Muscle of leg (tissue), 3 donors: ENCODE measurements at regions not wholly inside any gene's neighbourhood (a gene's known extent, or its start where the extent isn't known, plus 50 kb on each side); places are given as distances from the start of the nearest gene placed in this dataset.

ENCODE experiments used
- DNase-seq: peaks from one replicate; pipeline ENCODE4 v3.0.0; 2013
- H3K27ac ChIP-seq: one replicate; pipeline ENCODE4 v1.5.1; 2013; ENCODE audit warnings: mild to moderate bottlenecking, low read length, control low read depth
- H3K27me3 ChIP-seq: one replicate; pipeline ENCODE4 v1.6.1; 2013; ENCODE audit warnings: low read length; ENCODE audit not compliant: control insufficient read depth, insufficient read depth
- H3K36me3 ChIP-seq: one replicate; pipeline ENCODE4 v1.6.1; 2013; ENCODE audit warnings: low read length; ENCODE audit not compliant: control insufficient read depth, insufficient read depth
- H3K4me1 ChIP-seq: one replicate; pipeline ENCODE4 v1.6.1; 2013; ENCODE audit warnings: low read length; ENCODE audit not compliant: control insufficient read depth, insufficient read depth
- H3K4me3 ChIP-seq: one replicate; pipeline ENCODE4 v1.5.1; 2013; ENCODE audit warnings: low read length, control low read depth
- H3K9me3 ChIP-seq: replicated peaks from 2 replicates; pipeline ENCODE4 v1.6.1; 2013; ENCODE audit warnings: low read depth, low read length; ENCODE audit not compliant: control insufficient read depth
- WGBS: methylation state at CpG from one replicate; pipeline ENCODE4 v1.1.5; 2013; ENCODE audit warnings: missing lambda C conversion rate; ENCODE audit not compliant: insufficient coverage; 5-methylcytosine and 5-hydroxymethylcytosine counted together

DNA sequence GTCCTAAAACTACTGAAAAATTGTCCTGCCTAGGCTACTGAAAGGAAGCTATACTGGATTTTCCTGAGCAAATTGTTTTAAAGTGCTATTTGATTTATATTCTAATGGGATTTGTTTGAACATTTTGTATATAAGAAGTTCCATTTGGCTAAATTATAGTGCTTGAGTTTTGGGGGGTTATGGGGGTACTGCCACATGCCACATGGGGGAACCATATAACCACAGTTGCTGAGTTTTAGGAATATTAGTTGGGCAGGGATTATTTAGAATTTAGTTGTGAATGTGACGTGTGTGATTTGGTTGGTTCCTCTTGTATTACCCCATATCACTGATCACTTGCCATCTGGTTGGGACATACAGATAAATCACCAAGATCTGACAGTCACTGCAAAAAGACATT, 224.5 kb upstream of the TAPT1 start:
- no peak for DNase-seq
- no CpG with 5 or more reads among the region's 1 CpG for WGBS
- Histone ChIP-seq H3K36me3 (no peaks in the 10 kb centered on the region), H3K27me3 (no peaks in the 10 kb centered on the region), H3K9me3 (no peaks in the 10 kb centered on the region), H3K4me3 (no peak overlapping the region), H3K27ac (no peak overlapping the region), H3K4me1 (no peaks in the 10 kb centered on the region)

DNA sequence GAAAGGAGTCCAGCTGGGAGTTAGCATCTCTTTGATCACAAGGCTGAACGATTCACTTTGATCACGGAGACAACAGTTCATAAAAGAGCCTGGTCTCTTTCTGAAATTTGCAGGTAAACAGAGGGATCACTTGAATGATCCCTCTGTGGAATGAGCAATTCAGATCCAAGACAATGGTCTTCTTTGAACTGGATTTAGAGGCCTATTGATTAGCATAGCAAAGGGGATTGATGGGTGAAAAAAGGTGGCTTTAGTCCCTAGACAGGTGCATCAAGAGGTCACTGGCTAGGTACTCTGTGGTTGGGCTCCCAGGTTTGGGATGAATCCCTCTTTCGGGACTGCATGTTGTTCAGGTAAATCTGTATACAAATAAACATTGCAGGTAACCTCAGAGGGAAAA, 223.8 kb upstream of the TAPT1 start:
- no peak overlapping the region for H3K27ac ChIP-seq
- H3K4me3 ChIP-seq: no peak overlapping the region
- no peaks in the 10 kb centered on the region for H3K36me3 ChIP-seq
- WGBS: 38% methylated on average over 2 of the region's 3 CpGs
- DNase-seq: no peak
- H3K27me3 ChIP-seq: no peaks in the 10 kb centered on the region
- H3K4me1 ChIP-seq: no peaks in the 10 kb centered on the region
- no peaks in the 10 kb centered on the region for H3K9me3 ChIP-seq

DNA sequence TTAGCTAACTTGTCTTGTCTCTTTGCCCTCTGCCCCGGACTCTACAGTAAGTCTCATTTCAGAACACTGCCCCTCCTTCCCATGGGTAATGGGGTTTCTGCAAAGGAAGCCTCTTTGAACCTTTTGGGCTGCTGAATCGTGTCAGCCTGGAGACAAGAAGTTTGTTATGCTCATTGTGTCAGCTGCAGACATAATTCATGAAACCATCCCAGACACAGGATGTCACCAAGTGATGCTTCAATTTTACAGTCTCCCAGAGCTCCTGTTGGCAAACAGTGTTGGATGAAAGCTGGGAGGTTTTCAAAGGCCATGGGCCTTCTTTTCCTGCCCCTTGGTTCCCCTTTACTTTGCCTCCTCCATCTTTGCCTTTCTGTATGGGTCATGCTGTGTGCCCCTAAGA, 223.1 kb upstream of the TAPT1 start:
- Histone ChIP-seq H3K36me3 (no peaks in the 10 kb centered on the region), H3K27me3 (no peaks in the 10 kb centered on the region), H3K27ac (no peak overlapping the region), H3K4me3 (no peak overlapping the region), H3K4me1 (no peaks in the 10 kb centered on the region), H3K9me3 (no peaks in the 10 kb centered on the region)
- WGBS: no CpG with 5 or more reads among the region's 2 CpGs
- no peak for DNase-seq

DNA sequence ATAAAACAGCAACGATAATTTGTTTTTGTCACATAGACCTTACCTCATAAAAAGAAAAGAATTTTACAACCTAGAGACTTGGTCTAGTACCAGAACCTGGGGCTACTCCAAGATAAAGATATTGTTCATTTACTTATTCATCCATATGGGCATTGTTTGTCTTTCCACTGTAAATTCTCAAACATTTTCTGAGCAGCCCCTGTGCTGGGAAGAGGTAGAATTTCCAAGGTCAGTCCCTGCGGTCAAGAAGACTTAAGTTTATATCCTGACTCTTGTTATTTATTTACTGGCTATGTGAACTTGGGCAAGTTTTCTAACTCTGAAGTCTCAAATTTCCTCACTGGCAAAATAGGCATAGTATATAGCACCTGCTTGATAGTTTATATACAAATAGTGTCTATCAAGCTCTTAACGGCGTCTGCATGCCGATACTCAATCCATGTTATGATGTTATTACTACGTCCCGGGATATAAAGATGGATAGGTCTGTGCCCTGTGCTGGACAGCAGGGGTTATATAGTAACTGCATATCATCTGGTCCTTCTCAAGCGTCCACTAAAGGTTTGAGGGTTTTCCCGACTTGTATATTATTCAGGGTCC, 222.1 kb upstream of the TAPT1 start:
- no peak for DNase-seq
- WGBS: no CpG with 5 or more reads among the region's 9 CpGs
- no peaks in the 10 kb centered on the region for H3K4me1 ChIP-seq

DNA sequence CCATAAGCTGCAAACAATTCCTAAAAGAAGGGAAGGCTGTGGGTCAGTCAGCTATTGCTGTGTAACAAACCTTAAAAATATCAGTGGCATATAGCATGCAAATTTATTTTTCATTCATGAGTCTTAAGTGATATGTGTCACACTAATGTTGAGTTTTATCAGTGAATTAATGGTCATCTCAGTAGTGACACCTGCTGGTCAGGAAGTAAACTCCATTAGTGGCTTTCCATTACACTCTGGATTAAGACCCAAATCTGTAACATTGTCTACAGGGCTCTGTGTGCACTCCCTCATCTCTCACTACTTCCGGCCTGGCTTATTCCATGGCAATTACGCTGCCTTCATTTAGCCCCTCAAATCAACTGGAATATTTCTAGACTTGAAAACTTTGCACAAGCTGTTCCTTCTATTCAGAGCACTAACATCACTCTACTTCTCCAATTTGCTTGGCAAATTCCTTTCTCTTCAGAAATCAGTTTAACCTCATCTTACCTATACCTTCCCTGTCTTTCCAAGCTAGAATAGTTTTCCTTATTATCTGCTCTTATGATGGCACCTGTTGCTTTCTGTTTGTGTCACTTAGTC, 217.3 kb upstream of the TAPT1 start:
- H3K27me3 ChIP-seq: no peaks in the 10 kb centered on the region
- H3K4me3 ChIP-seq: no peak overlapping the region
- H3K27ac ChIP-seq: no peak overlapping the region
- no peak for DNase-seq
- H3K4me1 ChIP-seq: peaks cover 4% of the 10 kb centered on the region
- no peaks in the 10 kb centered on the region for H3K36me3 ChIP-seq
- no peaks in the 10 kb centered on the region for H3K9me3 ChIP-seq
- 81% methylated on average over 2 of the region's 2 CpGs for WGBS

More for the DNA sequence above, 222.1 kb upstream of the TAPT1 start:
- Histone ChIP-seq H3K36me3 (no peaks in the 10 kb centered on the region), H3K27ac (no peak overlapping the region), H3K9me3 (no peaks in the 10 kb centered on the region), H3K4me3 (no peak overlapping the region), H3K27me3 (no peaks in the 10 kb centered on the region)

DNA sequence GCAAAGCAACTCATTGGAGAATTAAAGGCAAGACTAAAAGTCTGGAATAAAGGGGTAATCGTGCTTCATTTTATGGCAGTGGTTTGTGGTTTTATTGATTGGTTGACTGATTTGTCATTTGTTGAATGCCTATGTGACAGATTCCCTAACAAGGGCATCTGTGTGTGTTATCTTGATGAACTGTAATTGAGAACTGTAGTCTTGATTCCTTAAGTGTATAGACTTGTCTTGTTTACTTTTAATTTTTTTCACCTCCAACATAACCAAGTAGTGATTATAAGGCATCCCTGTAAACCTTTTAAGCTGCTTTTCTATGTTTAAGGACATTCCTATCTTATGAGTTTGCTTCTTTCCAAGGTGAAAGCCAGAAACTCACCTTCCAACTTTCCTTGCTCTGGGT, 216.0 kb upstream of the TAPT1 start:
- Histone ChIP-seq H3K4me3 (no peak overlapping the region), H3K27me3 (no peaks in the 10 kb centered on the region), H3K4me1 (peaks cover 4% of the 10 kb centered on the region), H3K27ac (no peak overlapping the region), H3K9me3 (peaks cover 2% of the 10 kb centered on the region), H3K36me3 (no peaks in the 10 kb centered on the region)
- peak; percentile 16 for DNase-seq
- 83% methylated on average over 1 of the region's 1 CpG for WGBS

DNA sequence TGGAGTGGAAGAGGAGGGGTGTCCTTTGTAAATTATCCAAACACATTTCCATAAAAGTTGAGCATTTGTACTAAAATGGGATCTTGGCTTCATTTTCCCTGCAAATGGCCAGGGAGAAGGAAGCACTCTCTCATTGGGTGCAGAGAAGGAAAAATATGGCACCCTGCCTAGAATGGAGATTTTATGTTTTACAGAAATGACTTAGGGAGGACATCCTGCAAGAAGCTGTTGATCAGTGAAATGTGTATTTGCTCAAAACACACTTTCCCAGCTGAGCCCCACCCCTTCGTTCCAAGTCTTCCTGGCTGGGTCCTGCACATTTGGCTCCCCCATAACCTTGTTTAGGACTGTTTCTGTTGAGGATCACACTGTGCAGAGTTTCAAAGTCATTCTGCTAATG, 213.5 kb upstream of the TAPT1 start:
- H3K27ac ChIP-seq: peak overlapping the region; percentile 80
- no peaks in the 10 kb centered on the region for H3K36me3 ChIP-seq
- H3K27me3 ChIP-seq: no peaks in the 10 kb centered on the region
- peaks cover 2% of the 10 kb centered on the region for H3K9me3 ChIP-seq
- H3K4me1 ChIP-seq: peaks cover 6% of the 10 kb centered on the region
- WGBS: 50% methylated on average over 1 of the region's 1 CpG
- DNase-seq: peak; percentile 97
- no peak overlapping the region for H3K4me3 ChIP-seq

DNA sequence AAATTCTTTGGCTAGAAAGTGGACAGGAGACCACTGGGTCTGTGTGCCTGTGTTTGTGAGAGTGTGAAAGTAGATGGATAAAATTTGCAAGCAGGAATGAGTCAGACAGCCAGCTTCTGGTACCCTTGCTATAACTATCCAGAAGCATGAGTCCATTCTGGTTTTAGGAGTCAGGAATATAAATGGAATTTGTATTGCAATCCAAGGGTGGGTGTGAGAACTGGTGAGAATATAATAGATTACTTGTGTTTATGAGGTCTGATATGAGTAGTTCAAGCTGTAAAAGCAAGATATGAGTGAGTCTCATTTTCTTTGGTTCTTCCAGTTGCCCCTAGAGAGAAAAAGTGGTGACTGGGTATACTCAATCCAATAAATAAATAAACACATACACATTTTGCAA, 212.7 kb upstream of the TAPT1 start:
- H3K27me3 ChIP-seq: no peaks in the 10 kb centered on the region
- peaks cover 6% of the 10 kb centered on the region for H3K4me1 ChIP-seq

DNA sequence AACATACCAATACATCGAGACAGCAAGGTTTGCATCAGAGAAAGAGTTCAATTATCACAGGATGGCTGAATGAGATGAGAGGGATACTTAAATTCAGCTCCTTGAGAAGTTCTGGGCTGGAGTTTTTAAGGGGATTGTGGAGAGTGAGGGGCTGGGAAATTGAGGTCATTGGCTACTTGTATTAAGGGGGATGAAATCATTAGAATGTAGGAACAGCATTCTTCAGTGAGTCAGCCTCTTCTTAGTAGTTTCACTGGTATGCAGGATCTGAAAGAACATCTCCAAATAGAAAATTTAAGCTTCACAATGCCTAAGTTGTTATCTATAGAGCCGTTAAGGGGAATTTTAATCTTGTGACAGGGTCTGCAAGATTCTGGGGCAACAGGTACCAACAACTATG, 211.6 kb upstream of the TAPT1 start:
- WGBS: no CpG with 5 or more reads among the region's 2 CpGs
- H3K27ac ChIP-seq: no peak overlapping the region

More for the DNA sequence above, 212.7 kb upstream of the TAPT1 start:
- H3K27ac ChIP-seq: peak overlapping the region; percentile 80
- no peaks in the 10 kb centered on the region for H3K36me3 ChIP-seq
- peaks cover 2% of the 10 kb centered on the region for H3K9me3 ChIP-seq
- peak; percentile 41 for DNase-seq
- no peak overlapping the region for H3K4me3 ChIP-seq

DNA sequence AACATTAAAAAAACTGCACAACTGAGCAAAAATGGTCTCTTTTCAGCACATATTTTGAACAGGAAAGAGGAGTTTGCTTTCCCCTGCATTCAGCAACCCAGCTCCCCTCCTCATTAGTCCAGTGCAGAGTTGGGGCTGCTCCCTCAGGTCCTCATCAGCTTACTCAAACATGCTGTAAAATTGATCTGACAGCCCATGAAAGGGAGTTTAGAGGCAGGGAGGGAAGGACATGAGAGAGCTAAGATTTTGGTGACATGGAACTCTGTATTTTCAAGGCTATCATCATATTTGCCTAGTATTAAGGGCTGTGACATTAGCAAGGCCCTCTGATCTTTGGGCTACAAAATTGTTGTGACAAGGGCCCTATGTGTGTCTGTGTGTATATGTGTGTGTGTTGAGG, 205.6 kb upstream of the TAPT1 start:
- no peaks in the 10 kb centered on the region for H3K27me3 ChIP-seq
- no peak overlapping the region for H3K4me3 ChIP-seq
- no peaks in the 10 kb centered on the region for H3K9me3 ChIP-seq
- peaks cover 2% of the 10 kb centered on the region for H3K4me1 ChIP-seq
- no peak overlapping the region for H3K27ac ChIP-seq
- no peaks in the 10 kb centered on the region for H3K36me3 ChIP-seq
- no peak for DNase-seq

More for the DNA sequence above, 211.6 kb upstream of the TAPT1 start:
- H3K27me3 ChIP-seq: no peaks in the 10 kb centered on the region
- peaks cover 2% of the 10 kb centered on the region for H3K9me3 ChIP-seq
- no peaks in the 10 kb centered on the region for H3K36me3 ChIP-seq
- DNase-seq: no peak
- no peak overlapping the region for H3K4me3 ChIP-seq
- peaks cover 6% of the 10 kb centered on the region for H3K4me1 ChIP-seq

DNA sequence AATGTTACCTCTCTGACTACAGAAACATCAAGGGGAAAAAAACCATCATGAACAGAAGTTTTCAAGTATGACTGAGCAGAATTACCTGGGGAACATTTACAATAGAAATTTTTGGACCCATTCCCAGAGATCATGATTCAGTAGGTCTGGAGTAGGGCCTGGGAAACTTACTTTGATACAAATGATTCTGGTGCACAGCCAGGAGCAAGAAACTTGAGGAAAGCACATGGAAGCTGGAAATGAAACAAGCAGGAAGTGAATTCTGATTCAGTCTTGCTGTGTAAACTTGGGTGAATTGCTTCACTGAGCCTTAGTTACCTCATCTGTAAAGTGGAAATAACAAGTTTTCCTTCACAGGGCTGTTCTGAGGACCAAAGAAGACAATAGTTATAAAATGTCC, 192.5 kb upstream of the TAPT1 start:
- Histone ChIP-seq H3K4me3 (no peak overlapping the region), H3K27ac (peak overlapping the region; percentile 9), H3K9me3 (peaks cover 4% of the 10 kb centered on the region), H3K36me3 (no peaks in the 10 kb centered on the region), H3K4me1 (no peaks in the 10 kb centered on the region), H3K27me3 (no peaks in the 10 kb centered on the region)
- DNase-seq: peak; percentile 88
